Astrocyte (in vitro differentiated cells and primary cell): ENCODE measurements at regions not wholly inside any gene's neighbourhood (a gene's known extent, or its start where the extent isn't known, plus 50 kb on each side); places are given as distances from the start of the nearest gene placed in this dataset.

ENCODE experiments used
- DNase-seq: peaks from one replicate; pipeline ENCODE4 v3.0.0-alpha.2; 2010; ENCODE audit warnings: low read depth
- FAIRE-seq: peaks from 2 replicates; lab custom pipeline; 2011; peaks lifted over from hg19 to GRCh38; lab: Jason Lieb, UNC
- H2AFZ ChIP-seq: 2 replicates; pipeline ENCODE4 v1.6.0; 2012; ENCODE audit warnings: low read depth, low read length, inconsistent platforms
- H3K27ac ChIP-seq: 2 replicates; pipeline ENCODE4 v1.5.1; 2011; ENCODE audit warnings: low read depth, low read length, inconsistent platforms
- H3K27me3 ChIP-seq: 2 replicates; pipeline ENCODE4 v1.6.0; 2011; ENCODE audit warnings: low read length, inconsistent platforms; ENCODE audit not compliant: insufficient read depth
- H3K36me3 ChIP-seq: 2 replicates; pipeline ENCODE4 v1.5.1; 2011; ENCODE audit warnings: low read length, inconsistent platforms; ENCODE audit not compliant: insufficient read depth
- H3K4me1 ChIP-seq: 2 replicates; pipeline ENCODE4 v1.5.1; 2011; ENCODE audit warnings: low read length, inconsistent platforms; ENCODE audit not compliant: insufficient read depth
- H3K4me2 ChIP-seq: 2 replicates; pipeline ENCODE4 v1.6.0; 2012; ENCODE audit warnings: low read length, inconsistent platforms
- H3K4me3 ChIP-seq: 2 replicates; pipeline ENCODE4 v1.5.1; 2011; ENCODE audit warnings: low read depth, mild to moderate bottlenecking, low read length, inconsistent platforms; ENCODE audit not compliant: insufficient read depth
- H3K79me2 ChIP-seq: 2 replicates; pipeline ENCODE4 v1.6.0; 2012; ENCODE audit warnings: mild to moderate bottlenecking, low read length, inconsistent platforms; ENCODE audit not compliant: insufficient read depth
- H3K9ac ChIP-seq: 2 replicates; pipeline ENCODE4 v1.6.0; 2012; ENCODE audit warnings: mild to moderate bottlenecking, low read length, inconsistent platforms
- H3K9me3 ChIP-seq: 2 replicates; pipeline ENCODE4 v1.5.1; 2012; ENCODE audit warnings: low read depth, mild to moderate bottlenecking, low read length, inconsistent platforms; ENCODE audit not compliant: insufficient read depth
- H4K20me1 ChIP-seq: 2 replicates; pipeline ENCODE4 v1.6.0; 2012; ENCODE audit warnings: low read length, inconsistent platforms; ENCODE audit not compliant: insufficient read depth
- H3K27ac Mint-ChIP-seq: one replicate; pipeline ENCODE4 v1.8.0; 2021; ENCODE audit warnings: mild to moderate bottlenecking, mixed read lengths; ENCODE audit not compliant: unreplicated experiment
- H3K27me3 Mint-ChIP-seq: one replicate; pipeline ENCODE4 v1.8.0; 2021; ENCODE audit warnings: low read depth, mixed read lengths; ENCODE audit not compliant: unreplicated experiment
- H3K36me3 Mint-ChIP-seq: one replicate; pipeline ENCODE4 v1.8.0; 2021; ENCODE audit warnings: low read depth, mixed read lengths; ENCODE audit not compliant: unreplicated experiment
- H3K4me1 Mint-ChIP-seq: one replicate; pipeline ENCODE4 v1.8.0; 2021; ENCODE audit warnings: low read depth, mixed read lengths; ENCODE audit not compliant: unreplicated experiment
- H3K4me3 Mint-ChIP-seq: one replicate; pipeline ENCODE4 v1.8.0; 2021; ENCODE audit warnings: mild to moderate bottlenecking, moderate library complexity, mixed read lengths; ENCODE audit not compliant: unreplicated experiment
- H3K9me3 Mint-ChIP-seq: one replicate; pipeline ENCODE4 v1.8.0; 2021; ENCODE audit warnings: mild to moderate bottlenecking, mixed read lengths; ENCODE audit not compliant: unreplicated experiment
- CTCF ChIP-seq: IDR thresholded peaks from 2 replicates; pipeline ENCODE4 v1.5.1; 2011; ENCODE audit warnings: low read depth, mild to moderate bottlenecking, inconsistent platforms, low read length, moderate library complexity; ENCODE audit not compliant: insufficient read depth
- EZH2 ChIP-seq: IDR thresholded peaks from 2 replicates; pipeline ENCODE4 v1.6.1; 2012; ENCODE audit warnings: mild to moderate bottlenecking, low read length, inconsistent platforms; ENCODE audit not compliant: insufficient read depth

- H4K20me1 ChIP-seq, result no peaks in the 10 kb centered on the region
- no peak overlapping the region for H3K4me3 ChIP-seq
- Mint-ChIP-seq H3K36me3 (no peaks in the 10 kb centered on the region), H3K27me3 (peaks cover 82% of the 10 kb centered on the region), H3K4me3 (no peak overlapping the region), H3K4me1 (no peaks in the 10 kb centered on the region), H3K27ac (no peak overlapping the region), H3K9me3 (no peaks in the 10 kb centered on the region)
- no peak for TF ChIP-seq CTCF
- no peaks in the 10 kb centered on the region for H3K4me1 ChIP-seq
- H3K79me2 ChIP-seq, result no peaks in the 10 kb centered on the region
- FAIRE-seq (no peak), DNase-seq (no peak)
- H3K9ac ChIP-seq, result no peak overlapping the region
- H3K36me3 ChIP-seq, result no peaks in the 10 kb centered on the region
- H3K4me2 ChIP-seq, result no peak overlapping the region
- H3K27ac ChIP-seq, result no peak overlapping the region
- H3K27me3 ChIP-seq, result peaks cover 2% of the 10 kb centered on the region
- no peaks in the 10 kb centered on the region for H3K9me3 ChIP-seq
- H2AFZ ChIP-seq, result no peak overlapping the region
Measured at GRCh38 chr17:79372470-79373238, 238.2 kb downstream of the RBFOX3 start.

GRCh38 chr17:79371984-79372383 lies 238.9 kb downstream of the RBFOX3 start:
- Histone ChIP-seq H3K36me3 (no peaks in the 10 kb centered on the region), H3K27ac (no peak overlapping the region), H3K9ac (no peak overlapping the region), H3K4me3 (no peak overlapping the region), H3K27me3 (no peaks in the 10 kb centered on the region), H2AFZ (no peak overlapping the region), H3K9me3 (no peaks in the 10 kb centered on the region), H3K4me1 (no peaks in the 10 kb centered on the region), H3K4me2 (no peak overlapping the region), H4K20me1 (no peaks in the 10 kb centered on the region), H3K79me2 (no peaks in the 10 kb centered on the region)
- H3K4me3 Mint-ChIP-seq, result no peak overlapping the region
- no peaks in the 10 kb centered on the region for H3K4me1 Mint-ChIP-seq
- TF ChIP-seq CTCF (no peak), EZH2 (no peak)
- DNase-seq (no peak), FAIRE-seq (no peak)
- H3K27me3 Mint-ChIP-seq, result peaks cover 82% of the 10 kb centered on the region
- H3K9me3 Mint-ChIP-seq, result no peaks in the 10 kb centered on the region
- H3K36me3 Mint-ChIP-seq, result no peaks in the 10 kb centered on the region
- H3K27ac Mint-ChIP-seq, result no peak overlapping the region

GRCh38 chr17:79370594-79370993 lies 240.3 kb downstream of the RBFOX3 start:
- Histone ChIP-seq H3K79me2 (no peaks in the 10 kb centered on the region), H3K36me3 (no peaks in the 10 kb centered on the region), H3K4me3 (no peak overlapping the region), H3K27me3 (peaks cover 3% of the 10 kb centered on the region), H3K9ac (no peak overlapping the region), H2AFZ (no peak overlapping the region), H3K4me1 (no peaks in the 10 kb centered on the region), H3K4me2 (no peak overlapping the region), H4K20me1 (no peaks in the 10 kb centered on the region), H3K9me3 (no peaks in the 10 kb centered on the region), H3K27ac (no peak overlapping the region)
- H3K4me1 Mint-ChIP-seq, result no peaks in the 10 kb centered on the region
- no peak overlapping the region for H3K4me3 Mint-ChIP-seq
- no peak overlapping the region for H3K27ac Mint-ChIP-seq
- no peak for DNase-seq
- no peaks in the 10 kb centered on the region for H3K36me3 Mint-ChIP-seq
- no peak for TF ChIP-seq EZH2
- no peak for TF ChIP-seq CTCF
- no peaks in the 10 kb centered on the region for H3K9me3 Mint-ChIP-seq
- no peak for FAIRE-seq
- peaks cover 79% of the 10 kb centered on the region for H3K27me3 Mint-ChIP-seq
